HEK293 (cell line): ENCODE measurements at regions not wholly inside any gene's neighbourhood (a gene's known extent, or its start where the extent isn't known, plus 50 kb on each side); places are given as distances from the start of the nearest gene placed in this dataset.

ENCODE experiments used
- MYNN ChIP-seq: fragments of 450-650 bp; formaldehyde crosslinking; IDR thresholded peaks from 2 replicates; pipeline ENCODE4 v1.5.1; 2016; ENCODE audit warnings: missing biosample characterization, missing genetic modification characterization, borderline replicate concordance
- ZNF132 ChIP-seq: fragments of 450-650 bp; formaldehyde crosslinking; IDR thresholded peaks from 2 replicates; pipeline ENCODE4 v1.5.1; 2017; ENCODE audit warnings: missing biosample characterization, missing genetic modification characterization, borderline replicate concordance
- ZNF621 ChIP-seq: fragments of 450-650 bp; formaldehyde crosslinking; IDR thresholded peaks from 2 replicates; pipeline ENCODE4 v1.5.1; 2017; ENCODE audit warnings: missing biosample characterization, missing genetic modification characterization
- ZNF776 ChIP-seq: fragments of 450-650 bp; formaldehyde crosslinking; IDR thresholded peaks from 2 replicates; pipeline ENCODE4 v1.5.0; 2017; ENCODE audit warnings: missing biosample characterization, missing genetic modification characterization, borderline replicate concordance
- TF ChIP-seq, protein P1 (sequence below): fragments of 450-650 bp; formaldehyde crosslinking; IDR thresholded peaks from 2 replicates; pipeline ENCODE4 v1.5.1; 2016; ENCODE audit warnings: missing biosample characterization, missing genetic modification characterization
- TF ChIP-seq, protein P2 (sequence below): fragments of 450-650 bp; formaldehyde crosslinking; IDR thresholded peaks from 2 replicates; pipeline ENCODE4 v1.5.1; 2016; ENCODE audit warnings: missing biosample characterization, missing genetic modification characterization, borderline replicate concordance
- TF ChIP-seq, protein P3 (sequence below): fragments of 450-650 bp; formaldehyde crosslinking; IDR thresholded peaks from 2 replicates; pipeline ENCODE4; 2016; ENCODE audit warnings: missing biosample characterization, missing genetic modification characterization
- TF ChIP-seq, protein P4 (sequence below): fragments of 450-650 bp; formaldehyde crosslinking; optimal IDR thresholded peaks from 2 replicates; pipeline ENCODE3; 2016; ENCODE audit warnings: missing biosample characterization, mild to moderate bottlenecking, missing genetic modification characterization

DNA sequence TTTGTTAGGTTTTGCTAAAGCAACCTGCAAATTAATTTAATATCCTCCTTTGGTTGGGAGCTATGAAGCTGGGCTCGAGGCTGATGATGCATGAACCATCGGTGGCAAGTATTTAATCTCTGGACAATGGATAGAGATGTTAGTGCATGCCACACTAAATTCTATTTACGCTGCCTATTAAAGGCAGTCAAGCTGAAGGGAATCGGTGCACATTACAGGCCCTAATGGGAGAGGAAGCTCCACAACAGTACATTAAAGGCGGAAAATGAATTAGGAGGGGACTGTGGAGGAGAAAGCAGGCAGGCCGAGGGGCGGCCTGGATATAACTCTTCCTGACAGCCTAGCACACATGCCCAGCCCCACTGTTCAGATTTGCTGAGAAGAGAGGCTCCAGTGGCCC is 132.4 kb upstream of the MAFB start:
- TF ChIP-seq, protein P1, sequence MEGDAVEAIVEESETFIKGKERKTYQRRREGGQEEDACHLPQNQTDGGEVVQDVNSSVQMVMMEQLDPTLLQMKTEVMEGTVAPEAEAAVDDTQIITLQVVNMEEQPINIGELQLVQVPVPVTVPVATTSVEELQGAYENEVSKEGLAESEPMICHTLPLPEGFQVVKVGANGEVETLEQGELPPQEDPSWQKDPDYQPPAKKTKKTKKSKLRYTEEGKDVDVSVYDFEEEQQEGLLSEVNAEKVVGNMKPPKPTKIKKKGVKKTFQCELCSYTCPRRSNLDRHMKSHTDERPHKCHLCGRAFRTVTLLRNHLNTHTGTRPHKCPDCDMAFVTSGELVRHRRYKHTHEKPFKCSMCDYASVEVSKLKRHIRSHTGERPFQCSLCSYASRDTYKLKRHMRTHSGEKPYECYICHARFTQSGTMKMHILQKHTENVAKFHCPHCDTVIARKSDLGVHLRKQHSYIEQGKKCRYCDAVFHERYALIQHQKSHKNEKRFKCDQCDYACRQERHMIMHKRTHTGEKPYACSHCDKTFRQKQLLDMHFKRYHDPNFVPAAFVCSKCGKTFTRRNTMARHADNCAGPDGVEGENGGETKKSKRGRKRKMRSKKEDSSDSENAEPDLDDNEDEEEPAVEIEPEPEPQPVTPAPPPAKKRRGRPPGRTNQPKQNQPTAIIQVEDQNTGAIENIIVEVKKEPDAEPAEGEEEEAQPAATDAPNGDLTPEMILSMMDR = no peak
- TF ChIP-seq, protein P2, sequence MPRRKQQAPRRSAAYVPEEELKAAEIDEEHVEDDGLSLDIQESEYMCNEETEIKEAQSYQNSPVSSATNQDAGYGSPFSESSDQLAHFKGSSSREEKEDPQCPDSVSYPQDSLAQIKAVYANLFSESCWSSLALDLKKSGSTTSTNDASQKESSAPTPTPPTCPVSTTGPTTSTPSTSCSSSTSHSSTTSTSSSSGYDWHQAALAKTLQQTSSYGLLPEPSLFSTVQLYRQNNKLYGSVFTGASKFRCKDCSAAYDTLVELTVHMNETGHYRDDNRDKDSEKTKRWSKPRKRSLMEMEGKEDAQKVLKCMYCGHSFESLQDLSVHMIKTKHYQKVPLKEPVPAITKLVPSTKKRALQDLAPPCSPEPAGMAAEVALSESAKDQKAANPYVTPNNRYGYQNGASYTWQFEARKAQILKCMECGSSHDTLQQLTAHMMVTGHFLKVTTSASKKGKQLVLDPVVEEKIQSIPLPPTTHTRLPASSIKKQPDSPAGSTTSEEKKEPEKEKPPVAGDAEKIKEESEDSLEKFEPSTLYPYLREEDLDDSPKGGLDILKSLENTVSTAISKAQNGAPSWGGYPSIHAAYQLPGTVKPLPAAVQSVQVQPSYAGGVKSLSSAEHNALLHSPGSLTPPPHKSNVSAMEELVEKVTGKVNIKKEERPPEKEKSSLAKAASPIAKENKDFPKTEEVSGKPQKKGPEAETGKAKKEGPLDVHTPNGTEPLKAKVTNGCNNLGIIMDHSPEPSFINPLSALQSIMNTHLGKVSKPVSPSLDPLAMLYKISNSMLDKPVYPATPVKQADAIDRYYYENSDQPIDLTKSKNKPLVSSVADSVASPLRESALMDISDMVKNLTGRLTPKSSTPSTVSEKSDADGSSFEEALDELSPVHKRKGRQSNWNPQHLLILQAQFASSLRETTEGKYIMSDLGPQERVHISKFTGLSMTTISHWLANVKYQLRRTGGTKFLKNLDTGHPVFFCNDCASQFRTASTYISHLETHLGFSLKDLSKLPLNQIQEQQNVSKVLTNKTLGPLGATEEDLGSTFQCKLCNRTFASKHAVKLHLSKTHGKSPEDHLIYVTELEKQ (tag by site-specific recombination) = no peak
- TF ChIP-seq ZNF776 (tag by site-specific recombination) (no peak), ZNF132 (tag by site-specific recombination) (no peak), ZNF621 (tag by site-specific recombination) (no peak), MYNN (tag by site-specific recombination) (no peak)
- TF ChIP-seq, protein P3, sequence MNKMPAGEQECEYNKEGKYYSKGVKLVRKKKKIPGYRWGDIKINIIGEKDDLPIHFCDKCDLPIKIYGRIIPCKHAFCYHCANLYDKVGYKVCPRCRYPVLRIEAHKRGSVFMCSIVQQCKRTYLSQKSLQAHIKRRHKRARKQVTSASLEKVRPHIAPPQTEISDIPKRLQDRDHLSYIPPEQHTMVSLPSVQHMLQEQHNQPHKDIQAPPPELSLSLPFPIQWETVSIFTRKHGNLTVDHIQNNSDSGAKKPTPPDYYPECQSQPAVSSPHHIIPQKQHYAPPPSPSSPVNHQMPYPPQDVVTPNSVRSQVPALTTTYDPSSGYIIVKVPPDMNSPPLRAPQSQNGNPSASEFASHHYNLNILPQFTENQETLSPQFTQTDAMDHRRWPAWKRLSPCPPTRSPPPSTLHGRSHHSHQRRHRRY = no peak
- TF ChIP-seq, protein P4, sequence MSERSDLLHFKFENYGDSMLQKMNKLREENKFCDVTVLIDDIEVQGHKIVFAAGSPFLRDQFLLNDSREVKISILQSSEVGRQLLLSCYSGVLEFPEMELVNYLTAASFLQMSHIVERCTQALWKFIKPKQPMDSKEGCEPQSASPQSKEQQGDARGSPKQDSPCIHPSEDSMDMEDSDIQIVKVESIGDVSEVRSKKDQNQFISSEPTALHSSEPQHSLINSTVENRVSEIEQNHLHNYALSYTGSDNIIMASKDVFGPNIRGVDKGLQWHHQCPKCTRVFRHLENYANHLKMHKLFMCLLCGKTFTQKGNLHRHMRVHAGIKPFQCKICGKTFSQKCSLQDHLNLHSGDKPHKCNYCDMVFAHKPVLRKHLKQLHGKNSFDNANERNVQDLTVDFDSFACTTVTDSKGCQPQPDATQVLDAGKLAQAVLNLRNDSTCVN = no peak
